RWPE2 (cell line): ENCODE measurements at regions not wholly inside any gene's neighbourhood (a gene's known extent, or its start where the extent isn't known, plus 50 kb on each side); places are given as distances from the start of the nearest gene placed in this dataset.

Source experiments
- ATAC-seq: fragments of 200-7000 bp; cut with Tn5 transposase; 3 replicates; pipeline ENCODE4 v1.9.1; 2021; ENCODE audit warnings: low read depth
- DNase-seq: peaks from one replicate; pipeline ENCODE4 v3.0.0-alpha.2; 2020; ENCODE audit warnings: low spot score
- H3K27ac ChIP-seq: fragments of 450-650 bp; 2 replicates; pipeline ENCODE4 v1.5.1; 2017; ENCODE audit warnings: mild to moderate bottlenecking; ENCODE audit not compliant: poor library complexity, severe bottlenecking
- H3K27me3 ChIP-seq: fragments of 250-450 bp; sonication (Bioruptor Pico); 2 replicates; pipeline ENCODE4 v1.5.1; 2021; ENCODE audit warnings: mild to moderate bottlenecking, moderate library complexity; ENCODE audit not compliant: insufficient read depth, poor library complexity, severe bottlenecking
- H3K36me3 ChIP-seq: fragments of 250-450 bp; sonication (Bioruptor Pico); 2 replicates; pipeline ENCODE4 v1.5.1; 2020; ENCODE audit warnings: low read depth, mild to moderate bottlenecking, moderate library complexity
- H3K4me1 ChIP-seq: fragments of 250-450 bp; sonication (Bioruptor Pico); 2 replicates; pipeline ENCODE4 v1.5.1; 2021; ENCODE audit warnings: mild to moderate bottlenecking, moderate library complexity; ENCODE audit not compliant: insufficient read depth, poor library complexity, severe bottlenecking
- H3K4me3 ChIP-seq: fragments of 250-450 bp; sonication (Bioruptor Pico); 2 replicates; pipeline ENCODE4 v1.5.1; 2021; ENCODE audit warnings: mild to moderate bottlenecking, moderate library complexity; ENCODE audit not compliant: severe bottlenecking
- H3K9me3 ChIP-seq: fragments of 250-450 bp; sonication (Bioruptor Pico); 2 replicates; pipeline ENCODE4 v1.5.1; 2021; ENCODE audit warnings: mild to moderate bottlenecking, moderate library complexity; ENCODE audit not compliant: severe bottlenecking
- CTCF ChIP-seq: fragments of 450-650 bp; IDR thresholded peaks from one replicate; pipeline ENCODE4 v1.5.1; 2017; ENCODE audit warnings: mild to moderate bottlenecking, moderate library complexity; ENCODE audit not compliant: poor library complexity, severe bottlenecking

- H3K27ac ChIP-seq = no peak overlapping the region
- H3K9me3 ChIP-seq = no peaks in the 10 kb centered on the region
- no peak overlapping the region for H3K4me3 ChIP-seq
- no peak for ATAC-seq
- H3K27me3 ChIP-seq = no peaks in the 10 kb centered on the region
- H3K36me3 ChIP-seq = no peaks in the 10 kb centered on the region
- no peak for DNase-seq
- no peaks in the 10 kb centered on the region for H3K4me1 ChIP-seq
- TF ChIP-seq CTCF = no peak
Observed at GRCh38 chr18:7288544-7288943, 57.7 kb downstream of the LRRC30 start.

GRCh38 chr18:7290077-7290476 lies 59.2 kb downstream of the LRRC30 start:
- Histone ChIP-seq H3K4me1 (no peaks in the 10 kb centered on the region), H3K36me3 (no peaks in the 10 kb centered on the region), H3K4me3 (no peak overlapping the region), H3K27ac (no peak overlapping the region), H3K9me3 (no peaks in the 10 kb centered on the region), H3K27me3 (no peaks in the 10 kb centered on the region)
- TF ChIP-seq CTCF = no peak
- ATAC-seq = no peak
- no peak for DNase-seq

GRCh38 chr18:7291046-7291445 lies 60.2 kb downstream of the LRRC30 start:
- TF ChIP-seq CTCF = no peak
- no peaks in the 10 kb centered on the region for H3K27me3 ChIP-seq
- ATAC-seq = no peak
- H3K36me3 ChIP-seq = no peaks in the 10 kb centered on the region
- no peak overlapping the region for H3K27ac ChIP-seq
- H3K4me3 ChIP-seq = no peak overlapping the region
- DNase-seq = no peak
- H3K9me3 ChIP-seq = no peaks in the 10 kb centered on the region
- H3K4me1 ChIP-seq = no peaks in the 10 kb centered on the region

GRCh38 chr18:7298149-7298548 lies 67.3 kb downstream of the LRRC30 start:
- no peak overlapping the region for H3K27ac ChIP-seq
- no peak for DNase-seq
- no peaks in the 10 kb centered on the region for H3K36me3 ChIP-seq
- H3K27me3 ChIP-seq = no peaks in the 10 kb centered on the region
- TF ChIP-seq CTCF = no peak
- ATAC-seq = no peak
- peaks cover 9% of the 10 kb centered on the region for H3K9me3 ChIP-seq
- no peak overlapping the region for H3K4me3 ChIP-seq
- H3K4me1 ChIP-seq = peaks cover 5% of the 10 kb centered on the region

DNA sequence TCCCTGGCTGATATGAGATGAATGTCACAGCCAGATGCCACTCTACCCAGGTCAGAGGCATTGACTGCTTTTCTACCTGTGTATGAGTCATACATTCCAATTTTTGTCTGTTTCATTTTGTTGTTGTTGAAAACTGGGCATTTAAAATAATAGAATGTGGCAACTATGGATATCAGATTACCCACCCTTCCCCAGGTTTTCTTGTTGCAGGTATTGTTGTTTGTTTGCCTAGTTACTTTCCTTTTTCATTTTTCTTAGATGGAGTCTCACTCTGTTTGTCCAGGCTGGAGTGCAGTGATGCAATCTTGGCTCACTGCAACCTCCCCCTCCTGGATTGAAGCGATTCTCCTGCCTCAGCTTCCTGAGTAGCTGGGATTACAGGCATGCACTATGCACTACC lies 70.2 kb downstream of the LRRC30 start:
- H3K4me3 ChIP-seq = no peak overlapping the region
- ATAC-seq = peak; percentile 87
- DNase-seq = no peak
- no peaks in the 10 kb centered on the region for H3K27me3 ChIP-seq
- no peaks in the 10 kb centered on the region for H3K36me3 ChIP-seq
- TF ChIP-seq CTCF = no peak
- H3K9me3 ChIP-seq = peaks cover 9% of the 10 kb centered on the region
- peak overlapping the region; percentile 2 for H3K27ac ChIP-seq
- peaks cover 5% of the 10 kb centered on the region for H3K4me1 ChIP-seq
